NAMALWA (cell line): ENCODE measurements at regions not wholly inside any gene's neighbourhood (a gene's known extent, or its start where the extent isn't known, plus 50 kb on each side); places are given as distances from the start of the nearest gene placed in this dataset.
"Not testable (repeated sequence)": the region's sequence is repeated elsewhere in the genome, so short reads cannot be mapped to it uniquely, and the experiment has no call there.

Experiments
- DNase-seq: peaks from one replicate; pipeline ENCODE4 v3.0.0-alpha.2; 2015; ENCODE audit warnings: low spot score

GRCh38 chr9:109599131-109599530, 101.0 kb upstream of the PTPN3 start:
- DNase-seq, result no peak

DNA sequence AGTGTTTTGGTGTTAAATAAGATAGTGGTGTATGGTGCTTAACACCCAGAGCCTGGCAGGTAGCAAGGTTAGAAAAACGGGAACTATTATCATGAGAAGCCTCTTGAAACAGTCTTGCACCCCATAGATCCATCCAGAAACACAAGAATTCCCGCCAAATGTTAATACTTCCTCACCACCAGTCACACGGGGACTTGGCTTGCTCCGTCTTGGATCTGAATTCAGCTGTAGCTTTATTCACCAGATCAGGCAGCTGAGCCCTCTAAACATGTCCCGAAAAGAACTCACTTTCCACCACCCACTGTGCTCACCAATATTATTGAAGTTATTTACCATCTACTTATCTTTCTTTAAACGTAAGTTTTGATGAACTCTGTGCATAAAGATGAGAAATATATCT, 101.6 kb upstream of the PTPN3 start:
- no peak for DNase-seq

DNA sequence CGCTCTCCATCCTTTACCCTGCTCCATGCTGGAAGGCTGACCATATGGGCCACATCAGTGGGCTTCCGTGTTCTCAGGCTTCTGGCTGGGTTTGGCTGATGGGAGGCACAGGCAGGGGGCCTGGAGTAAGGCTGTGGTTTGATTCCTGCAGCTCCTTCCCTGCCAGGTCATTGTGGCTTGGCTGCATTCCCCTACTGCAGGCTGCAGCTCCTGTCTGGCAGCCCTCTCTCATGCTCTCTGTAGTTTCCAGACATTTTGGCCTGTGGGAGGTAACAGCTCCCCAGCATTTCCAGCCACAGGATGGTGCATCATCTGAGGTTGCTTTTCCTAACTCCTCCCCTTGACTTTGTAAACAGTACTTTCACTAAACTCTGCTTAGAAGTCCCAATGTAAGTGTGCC, 102.0 kb upstream of the PTPN3 start:
- no peak for DNase-seq

GRCh38 chr9:109601181-109601580, 103.1 kb upstream of the PTPN3 start:
- DNase-seq, result no peak

- DNase-seq, result no peak
These were observed 104.9 kb upstream of the PTPN3 start for GRCh38 chr9:109602987-109603386.

DNA sequence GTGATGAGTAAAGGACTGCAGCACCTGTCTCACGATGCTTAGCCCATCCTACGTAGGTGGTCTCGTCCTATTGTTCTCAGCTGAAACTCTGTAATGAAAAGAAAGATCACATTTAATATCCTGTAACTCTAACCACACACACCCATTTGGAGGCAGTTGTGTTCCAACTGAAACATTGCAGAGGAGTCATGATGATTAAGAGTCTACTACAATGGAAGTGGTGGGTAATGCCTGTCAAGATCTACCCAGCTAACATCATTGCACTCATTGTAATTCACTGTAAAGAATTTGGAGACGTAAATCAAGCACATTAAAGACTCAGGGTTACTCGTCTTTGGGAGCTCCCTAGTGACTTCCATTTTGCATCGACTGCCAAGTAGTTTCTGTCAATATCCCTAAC, 106.0 kb upstream of the PTPN3 start:
- DNase-seq, result no peak

- DNase-seq, result no peak
These were observed 106.7 kb upstream of the PTPN3 start for GRCh38 chr9:109604781-109605180.

- no peak for DNase-seq
These were observed 111.0 kb upstream of the PTPN3 start for GRCh38 chr9:109609060-109609459.

DNA sequence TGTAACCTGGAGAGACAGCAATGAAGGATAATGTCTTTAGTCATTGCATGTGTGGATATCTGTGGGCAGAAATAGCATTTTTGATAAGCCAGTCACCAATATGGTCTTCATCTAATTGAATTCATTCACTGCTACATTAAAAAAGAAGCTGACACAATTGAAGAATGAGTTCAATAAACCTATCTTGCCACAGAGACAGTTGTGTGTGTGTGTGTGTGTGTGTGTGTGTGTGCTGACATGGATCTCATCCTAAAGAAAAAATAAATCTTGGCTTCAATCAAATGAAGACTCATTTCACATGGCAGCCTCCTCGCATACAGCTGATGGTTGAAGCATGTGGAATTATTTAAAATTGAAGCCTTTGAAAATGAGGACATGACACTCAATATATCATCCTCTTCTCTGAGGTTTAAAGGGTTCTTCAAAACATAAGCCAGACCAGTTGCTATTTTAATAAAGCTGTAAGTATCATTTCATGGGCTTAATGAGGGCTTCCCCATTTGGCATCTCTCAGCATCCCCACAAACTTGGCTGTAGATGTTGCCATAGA, 118.5 kb upstream of the PTPN3 start:
- DNase-seq, result no peak

GRCh38 chr9:109619310-109619709, 121.2 kb upstream of the PTPN3 start:
- DNase-seq, result no peak

GRCh38 chr9:109624143-109624542, 126.0 kb upstream of the PTPN3 start:
- DNase-seq, result no peak

GRCh38 chr9:109624896-109625295, 126.8 kb upstream of the PTPN3 start:
- DNase-seq, result no peak

DNA sequence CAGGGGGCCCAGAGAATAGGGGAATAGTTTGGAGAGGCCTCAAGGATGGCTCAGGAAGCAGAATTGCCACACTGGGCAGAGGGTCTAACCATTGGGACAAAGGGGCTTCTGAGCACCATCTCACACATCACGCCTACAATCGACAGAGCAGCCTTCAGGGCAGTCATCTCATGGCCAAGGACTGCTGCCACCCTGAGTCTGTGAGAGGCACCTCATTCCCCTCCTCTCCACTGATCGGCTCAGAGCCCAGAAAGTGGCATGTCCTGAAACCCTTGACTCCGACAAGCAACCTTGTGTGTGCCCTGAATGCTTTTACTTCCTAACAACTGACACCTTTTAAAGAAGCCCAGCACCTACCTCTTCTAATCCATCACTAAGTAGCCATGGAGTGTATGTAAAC, 128.9 kb upstream of the PTPN3 start:
- no peak for DNase-seq

DNA sequence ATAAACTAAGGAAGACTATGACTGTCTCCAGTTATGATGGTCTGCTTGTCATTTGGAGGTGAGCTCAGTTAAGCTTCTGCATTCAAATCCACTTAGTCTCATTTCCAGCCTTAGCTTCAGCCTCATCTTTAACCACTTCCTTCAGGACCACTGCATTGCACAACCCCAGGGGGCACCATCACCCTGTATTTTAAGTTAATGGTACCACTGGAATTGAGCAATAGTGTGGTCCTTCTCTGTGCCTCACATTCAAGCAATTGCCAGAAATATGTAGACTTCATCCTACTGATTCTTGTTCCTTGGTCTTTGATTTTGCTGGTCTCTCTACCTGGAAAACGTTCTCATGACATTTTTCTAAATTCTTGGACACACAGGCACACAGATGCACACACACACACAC, 131.5 kb upstream of the PTPN3 start:
- no peak for DNase-seq

- no peak for DNase-seq
These were observed 134.7 kb upstream of the PTPN3 start for GRCh38 chr9:109632817-109633216.

GRCh38 chr9:109639674-109640579, 140.1 kb upstream of the PALM2AKAP2 start:
- no peak for DNase-seq

DNA sequence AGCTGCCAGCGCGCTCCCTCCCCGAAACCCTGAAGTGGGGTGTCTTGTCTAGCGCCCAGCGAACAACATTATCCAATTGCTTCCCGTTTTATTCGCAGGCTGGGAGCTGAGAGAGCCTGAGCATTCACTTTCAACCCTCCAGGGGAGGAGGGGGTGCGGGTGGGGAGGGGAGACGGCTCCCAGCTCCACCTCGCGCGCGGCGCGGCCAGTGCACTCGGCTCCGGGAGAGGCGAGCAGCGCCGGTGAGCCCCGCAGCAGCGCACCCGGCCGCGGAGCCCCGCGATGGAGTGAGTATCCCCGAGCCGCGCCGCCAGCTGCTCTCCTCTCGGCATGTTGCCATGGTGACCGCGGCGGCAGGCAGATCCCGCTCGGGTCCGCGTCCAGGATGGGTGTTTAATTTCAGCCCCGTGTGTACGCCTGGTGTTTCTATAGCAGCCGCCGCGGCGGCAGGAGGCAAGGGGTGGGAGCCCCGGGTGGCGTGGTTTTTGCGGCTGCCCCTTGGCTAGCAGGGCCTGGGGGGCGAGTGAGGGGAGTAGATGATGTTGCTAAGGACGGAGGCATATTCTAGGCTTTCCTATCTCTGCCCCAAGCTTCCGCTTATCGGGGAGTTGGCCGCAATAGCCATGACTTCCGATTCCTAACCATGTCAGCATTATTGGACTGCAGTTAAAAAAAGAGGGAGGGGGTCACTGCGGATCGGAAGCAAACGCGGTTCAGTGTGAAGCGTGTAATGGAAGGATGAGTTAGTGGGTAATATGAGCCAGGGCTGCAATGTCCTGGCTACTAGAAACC, 139.2 kb upstream of the PALM2AKAP2 start:
- no peak for DNase-seq

- no peak for DNase-seq
These were observed 138.7 kb upstream of the PALM2AKAP2 start for GRCh38 chr9:109641372-109641659.

DNA sequence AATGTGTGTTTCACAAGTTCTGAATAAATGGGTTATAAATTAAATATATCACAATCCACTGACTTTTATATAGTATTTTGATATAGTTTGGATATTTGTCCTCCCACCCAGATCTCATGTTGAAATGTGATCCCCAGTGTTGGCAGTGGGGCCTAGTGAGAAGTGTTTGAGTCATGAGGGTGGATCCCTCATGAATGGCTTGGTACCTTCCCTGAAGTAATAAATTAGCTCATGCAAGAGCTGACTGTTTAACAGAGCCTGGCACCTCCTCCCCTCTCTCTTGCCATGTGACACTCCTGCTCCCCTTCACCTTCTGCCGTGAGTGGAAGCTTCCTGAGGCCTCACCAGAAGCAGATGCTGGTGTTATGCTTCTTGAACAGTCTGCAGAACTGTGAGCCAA, 127.9 kb upstream of the PALM2AKAP2 start:
- DNase-seq, result no peak

DNA sequence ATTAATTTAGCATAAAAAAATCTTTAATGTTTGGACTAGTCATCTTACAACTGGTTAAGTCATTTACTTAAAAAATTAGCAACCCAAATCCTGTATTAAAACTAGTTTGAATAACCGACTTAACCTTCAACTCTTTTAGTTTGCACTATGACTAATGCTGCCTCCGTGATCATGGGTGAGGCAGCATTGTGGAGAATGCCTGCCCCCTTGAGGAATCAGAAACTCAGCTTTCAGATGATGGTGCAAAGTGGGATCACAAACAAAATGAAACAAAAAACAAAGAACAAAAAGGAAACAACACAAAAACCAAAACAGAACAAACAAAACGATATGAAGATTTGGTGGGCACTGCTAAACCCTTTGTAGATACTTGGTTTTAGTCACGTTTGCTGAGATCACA, 127.0 kb upstream of the PALM2AKAP2 start:
- no peak for DNase-seq

DNA sequence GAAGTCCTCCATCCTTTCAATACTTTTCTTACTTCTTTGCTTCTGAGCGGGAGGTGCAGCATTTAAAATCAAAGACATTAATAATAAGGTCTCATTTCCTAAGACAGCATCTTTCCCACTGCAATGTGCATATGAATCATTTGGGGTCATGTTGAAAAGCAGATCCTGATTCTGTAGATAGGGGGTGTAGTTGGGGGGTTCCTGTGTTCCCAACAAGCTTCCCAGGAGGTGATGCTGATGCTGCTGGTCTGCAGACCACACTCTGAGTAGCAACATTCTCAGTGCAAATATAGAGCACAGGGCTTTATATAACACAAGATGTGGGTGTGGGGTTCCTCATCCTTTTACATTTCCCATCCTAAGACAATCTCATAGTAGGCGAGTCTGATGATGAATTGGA, 126.5 kb upstream of the PALM2AKAP2 start:
- DNase-seq, result no peak

GRCh38 chr9:109663978-109664377, 116.0 kb upstream of the PALM2AKAP2 start:
- not testable (repeated sequence) for DNase-seq

DNA sequence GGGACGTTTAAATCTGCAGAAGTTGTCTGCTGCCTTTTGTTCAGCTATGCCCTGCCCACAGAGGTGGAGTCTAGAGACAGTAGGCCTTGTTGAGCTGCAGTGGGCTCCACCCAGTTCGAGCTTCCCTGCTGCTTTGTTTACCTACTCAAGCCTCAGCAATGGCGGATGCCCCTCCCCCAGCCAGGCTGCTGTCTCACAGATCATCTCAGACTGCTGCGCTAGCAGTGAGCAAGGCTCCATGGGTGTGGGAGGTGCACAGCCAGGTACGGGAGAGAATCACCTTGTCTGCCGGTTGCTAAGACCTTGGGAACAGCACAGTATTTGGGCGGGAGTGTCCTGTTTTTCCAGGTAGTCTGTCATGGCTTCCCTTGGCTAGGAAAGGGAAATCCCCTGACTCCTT, 114.3 kb upstream of the PALM2AKAP2 start:
- not testable (repeated sequence) for DNase-seq
